Thyroid gland (tissue), 4 donors: ENCODE measurements at regions not wholly inside any gene's neighbourhood (a gene's known extent, or its start where the extent isn't known, plus 50 kb on each side); places are given as distances from the start of the nearest gene placed in this dataset.
"Not testable (repeated sequence)": the region's sequence is repeated elsewhere in the genome, so short reads cannot be mapped to it uniquely, and the experiment has no call there.

Experiments
- DNase-seq, 2 donors: peaks; one replicate each; pipeline ENCODE4 v3.0.0-alpha.2; 2019
- H3K27ac ChIP-seq, 3 donors: fragments of 200-600 bp; sonication (generic); 1 replicate in 2 of 3; 2 replicates in 1 of 3; pipeline ENCODE4 v1.5.1; 2016 to 2019; ENCODE audit warnings: mild to moderate bottlenecking in 1 of 3, moderate library complexity in 1 of 3
- H3K27me3 ChIP-seq: fragments of 200-600 bp; sonication (generic); one replicate; pipeline ENCODE4 v1.5.1; 2019
- H3K36me3 ChIP-seq, 2 donors: fragments of 200-600 bp; sonication (generic); one replicate each; pipeline ENCODE4 v1.5.1; 2016 to 2019
- H3K4me1 ChIP-seq, 2 donors: fragments of 200-600 bp; sonication (generic); one replicate each; pipeline ENCODE4 v1.5.1; 2017 to 2019
- H3K4me3 ChIP-seq, 3 donors: fragments of 200-600 bp; sonication (generic); replicated peaks in 1 of 3; 1 replicate in 2 of 3; 2 replicates in 1 of 3; pipeline ENCODE4 v1.5.1; 2016; ENCODE audit warnings: mild to moderate bottlenecking in 1 of 3
- H3K9me3 ChIP-seq: fragments of 200-600 bp; sonication (generic); one replicate; pipeline ENCODE4 v1.5.1; 2017
- CTCF ChIP-seq, 6 experiments: fragments of 200-600 bp in 3 of 6; fragments of 450-650 bp in 3 of 6; sonication (generic) in 3 of 6; IDR thresholded peaks; one replicate each; pipeline ENCODE4 v1.5.1; 2016 to 2019; ENCODE audit warnings: antibody characterized with exemption in 6 of 6, mild to moderate bottlenecking in 2 of 6, inconsistent platforms in 1 of 6, moderate library complexity in 1 of 6
- POLR2A ChIP-seq, 2 donors: fragments of 450-650 bp; IDR thresholded peaks; one replicate each; pipeline ENCODE4 v1.6.1; 2017; ENCODE audit warnings: antibody characterized with exemption in 2 of 2, mild to moderate bottlenecking in 2 of 2, moderate library complexity in 1 of 2
- WGBS, 2 donors: methylation state at CpG; one replicate each; pipeline ENCODE4 v1.1.5; 2017; 5-methylcytosine and 5-hydroxymethylcytosine counted together
- intact Hi-C: fragments of 100-400 bp; cut with DNase I; formaldehyde crosslinking; loops from one replicate; pipeline ENCODE4 v1.15.1; 2023

- Histone ChIP-seq H3K9me3 (no peaks in the 10 kb centered on the region), H3K4me3 (no peak overlapping the region), H3K27ac (no peak overlapping the region), H3K36me3 (no peaks in the 10 kb centered on the region), H3K27me3 (no peaks in the 10 kb centered on the region), H3K4me1 (no peaks in the 10 kb centered on the region)
- WGBS, 2 donors: 19 to 40% methylated on average over 1 of the region's 1 CpG
- intact Hi-C loops: no loop called here
- TF ChIP-seq POLR2A (IDR thresholded peaks at IDR 0.05) (no peak), CTCF (IDR thresholded peaks at IDR 0.05) (no peak)
- DNase-seq: no peak
Observed at GRCh38 chr4:112747036-112747435, 110.1 kb downstream of the LARP7 start.

- intact Hi-C loops: no loop called here
- DNase-seq: no peak
- Histone ChIP-seq H3K36me3 (no peaks in the 10 kb centered on the region), H3K4me3 (no peak overlapping the region), H3K27me3 (no peaks in the 10 kb centered on the region), H3K27ac (no peak overlapping the region), H3K4me1 (no peaks in the 10 kb centered on the region), H3K9me3 (no peaks in the 10 kb centered on the region)
- TF ChIP-seq POLR2A (IDR thresholded peaks at IDR 0.05) (no peak), CTCF (IDR thresholded peaks at IDR 0.05) (no peak)
Observed at GRCh38 chr4:112748352-112748878, 111.5 kb downstream of the LARP7 start.

GRCh38 chr4:112750749-112751148 is 113.8 kb downstream of the LARP7 start:
- H3K9me3 ChIP-seq, H3K4me1 ChIP-seq, H3K27ac ChIP-seq, intact Hi-C loops, H3K27me3 ChIP-seq, H3K4me3 ChIP-seq, H3K36me3 ChIP-seq, DNase-seq: not testable (repeated sequence)
- WGBS, 2 donors: 91% methylated on average over 7 of the region's 7 CpGs

GRCh38 chr4:112751447-112751846 is 114.5 kb downstream of the LARP7 start:
- TF ChIP-seq CTCF (IDR thresholded peaks at IDR 0.05) (no peak), POLR2A (IDR thresholded peaks at IDR 0.05) (no peak)
- intact Hi-C loops: no loop called here
- Histone ChIP-seq H3K9me3 (no peaks in the 10 kb centered on the region), H3K4me1 (no peaks in the 10 kb centered on the region), H3K4me3 (no peak overlapping the region), H3K27me3 (no peaks in the 10 kb centered on the region), H3K36me3 (no peaks in the 10 kb centered on the region), H3K27ac (no peak overlapping the region)
- WGBS, 2 donors: 57 to 67% methylated on average over 1 of the region's 1 CpG
- DNase-seq: no peak

GRCh38 chr4:112752061-112752460 is 115.1 kb downstream of the LARP7 start:
- H3K27me3 ChIP-seq: no peaks in the 10 kb centered on the region
- no peaks in the 10 kb centered on the region for H3K36me3 ChIP-seq
- H3K4me1 ChIP-seq: no peaks in the 10 kb centered on the region
- H3K9me3 ChIP-seq: no peaks in the 10 kb centered on the region
- H3K4me3 ChIP-seq: no peak overlapping the region
- intact Hi-C loops: no loop called here
- DNase-seq: no peak
- no peak overlapping the region for H3K27ac ChIP-seq
- TF ChIP-seq CTCF (IDR thresholded peaks at IDR 0.05): no peak
- TF ChIP-seq POLR2A (IDR thresholded peaks at IDR 0.05): no peak
- WGBS, 2 donors: 18 to 29% methylated on average over 1 of the region's 1 CpG

GRCh38 chr4:112752510-112752909 is 115.6 kb downstream of the LARP7 start:
- Histone ChIP-seq H3K4me3 (no peak overlapping the region), H3K4me1 (no peaks in the 10 kb centered on the region), H3K27ac (no peak overlapping the region), H3K36me3 (no peaks in the 10 kb centered on the region), H3K9me3 (no peaks in the 10 kb centered on the region), H3K27me3 (no peaks in the 10 kb centered on the region)
- intact Hi-C loops: no loop called here
- no peak for DNase-seq
- no peak for TF ChIP-seq CTCF (IDR thresholded peaks at IDR 0.05)
- WGBS, 2 donors: 95 to 96% methylated on average over 3 of the region's 3 CpGs
